ACC112 (cell line): ENCODE measurements at regions not wholly inside any gene's neighbourhood (a gene's known extent, or its start where the extent isn't known, plus 50 kb on each side); places are given as distances from the start of the nearest gene placed in this dataset.

Experiments used
- H2AFZ ChIP-seq: fragments of 200-600 bp; sonication (generic); one replicate; pipeline ENCODE4 v1.6.0; 2017; ENCODE audit warnings: antibody characterized with exemption, low read length; ENCODE audit not compliant: unreplicated experiment
- H3K27ac ChIP-seq: fragments of 200-600 bp; sonication (generic); 2 replicates; pipeline ENCODE4 v1.5.1; 2014; ENCODE audit warnings: low read depth, mild to moderate bottlenecking, antibody characterized with exemption, low read length, moderate library complexity
- H3K27me3 ChIP-seq: fragments of 200-600 bp; sonication (generic); 2 replicates; pipeline ENCODE4 v1.6.1; 2014; ENCODE audit warnings: mild to moderate bottlenecking, antibody characterized with exemption, low read length, moderate library complexity, mixed read lengths; ENCODE audit not compliant: insufficient read depth
- H3K36me3 ChIP-seq: fragments of 200-600 bp; sonication (generic); 2 replicates; pipeline ENCODE4 v1.6.1; 2016; ENCODE audit warnings: mild to moderate bottlenecking, antibody characterized with exemption, low read length, moderate library complexity, mixed read lengths; ENCODE audit not compliant: insufficient read depth
- H3K4me1 ChIP-seq: fragments of 200-600 bp; sonication (generic); one replicate; pipeline ENCODE4 v1.6.1; 2016; ENCODE audit warnings: low read length, mixed read lengths; ENCODE audit not compliant: insufficient read depth, unreplicated experiment, control insufficient read depth
- H3K4me3 ChIP-seq: fragments of 200-600 bp; sonication (generic); 2 replicates; pipeline ENCODE4 v1.5.1; 2014; ENCODE audit warnings: mild to moderate bottlenecking, low read depth, low read length
- H3K79me2 ChIP-seq: fragments of 200-600 bp; sonication (generic); one replicate; pipeline ENCODE4 v1.6.0; 2016; ENCODE audit warnings: low read length; ENCODE audit not compliant: control insufficient read depth, unreplicated experiment, insufficient read depth

DNA sequence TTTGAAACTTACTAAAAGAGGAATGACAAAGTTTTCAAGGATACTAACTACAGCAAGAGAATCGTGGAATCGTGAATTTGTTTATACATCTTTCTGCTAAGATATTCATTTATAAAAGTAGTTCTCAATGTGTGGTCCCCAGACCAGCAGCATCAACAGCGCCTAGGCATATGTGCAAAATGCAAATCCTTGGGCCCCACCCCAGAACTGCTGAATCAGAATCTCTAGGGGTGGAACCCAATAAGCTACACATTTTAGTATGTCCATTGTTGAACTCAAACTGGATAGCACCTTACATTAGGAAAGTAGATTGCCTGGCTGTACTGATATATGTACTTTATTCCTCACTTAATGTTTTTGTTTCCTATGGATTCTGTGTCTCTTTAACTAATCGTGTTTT, 346.0 kb downstream of the MFSD1 start:
- Histone ChIP-seq H3K36me3 (no peaks in the 10 kb centered on the region), H3K4me3 (no peak overlapping the region), H3K27me3 (no peaks in the 10 kb centered on the region), H3K4me1 (peaks cover 4% of the 10 kb centered on the region), H3K79me2 (no peaks in the 10 kb centered on the region), H3K27ac (no peak overlapping the region), H2AFZ (peak overlapping the region; percentile 15)

DNA sequence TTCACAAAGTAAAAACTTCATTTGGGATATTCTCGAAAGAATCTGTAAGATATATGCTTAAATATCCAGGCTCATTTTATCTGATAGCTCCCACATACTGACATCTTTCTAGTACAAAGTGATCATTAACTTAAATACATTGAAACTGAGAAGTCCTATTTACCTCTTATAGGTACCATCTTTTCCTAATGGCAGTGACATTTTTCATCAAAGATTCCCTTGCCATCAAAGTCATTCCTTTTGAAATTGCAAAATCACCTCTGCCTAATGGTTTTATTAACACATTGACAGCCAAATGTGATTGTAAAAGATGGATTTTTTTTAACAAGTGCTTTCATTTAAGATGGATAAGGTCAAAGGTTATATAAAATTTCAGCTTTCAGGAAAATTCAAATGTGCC, 346.6 kb downstream of the MFSD1 start:
- peak overlapping the region; percentile 15 for H2AFZ ChIP-seq

DNA sequence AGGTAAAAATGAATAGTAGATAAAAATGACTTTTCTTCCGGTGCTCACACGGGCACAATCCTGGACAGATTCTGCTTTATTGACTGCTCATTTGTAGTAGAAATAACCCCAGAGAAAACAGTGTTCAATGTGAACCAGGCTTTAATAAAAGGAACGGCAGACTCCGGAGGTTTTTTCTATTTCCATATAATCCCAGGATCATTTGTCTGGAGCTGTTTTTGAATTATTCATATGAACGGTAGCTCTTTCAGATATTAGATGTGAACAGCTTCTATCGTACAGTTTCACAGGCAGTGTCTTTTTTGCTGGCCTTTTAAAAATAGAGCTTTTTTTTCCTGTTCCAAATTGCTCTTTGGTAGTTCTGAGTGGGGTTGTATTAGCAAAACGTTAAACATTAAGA, 347.3 kb downstream of the MFSD1 start:
- Histone ChIP-seq H3K27me3 (no peaks in the 10 kb centered on the region), H3K4me1 (peaks cover 4% of the 10 kb centered on the region), H3K27ac (no peak overlapping the region), H3K4me3 (no peak overlapping the region), H3K36me3 (no peaks in the 10 kb centered on the region), H3K79me2 (no peaks in the 10 kb centered on the region), H2AFZ (no peak overlapping the region)

More for the DNA sequence above, 346.6 kb downstream of the MFSD1 start:
- Histone ChIP-seq H3K27me3 (no peaks in the 10 kb centered on the region), H3K4me3 (no peak overlapping the region), H3K27ac (no peak overlapping the region), H3K4me1 (peaks cover 4% of the 10 kb centered on the region), H3K79me2 (no peaks in the 10 kb centered on the region), H3K36me3 (no peaks in the 10 kb centered on the region)

GRCh38 chr3:159149633-159150032, 347.8 kb downstream of the MFSD1 start:
- Histone ChIP-seq H3K27me3 (no peaks in the 10 kb centered on the region), H3K79me2 (no peaks in the 10 kb centered on the region), H2AFZ (no peak overlapping the region), H3K36me3 (no peaks in the 10 kb centered on the region), H3K4me1 (peaks cover 4% of the 10 kb centered on the region), H3K4me3 (no peak overlapping the region), H3K27ac (no peak overlapping the region)

- Histone ChIP-seq H3K27me3 (no peaks in the 10 kb centered on the region), H3K36me3 (no peaks in the 10 kb centered on the region), H2AFZ (no peak overlapping the region), H3K79me2 (no peaks in the 10 kb centered on the region), H3K27ac (no peak overlapping the region), H3K4me1 (peaks cover 4% of the 10 kb centered on the region), H3K4me3 (no peak overlapping the region)
Measured at GRCh38 chr3:159150180-159150579, 348.3 kb downstream of the MFSD1 start.

DNA sequence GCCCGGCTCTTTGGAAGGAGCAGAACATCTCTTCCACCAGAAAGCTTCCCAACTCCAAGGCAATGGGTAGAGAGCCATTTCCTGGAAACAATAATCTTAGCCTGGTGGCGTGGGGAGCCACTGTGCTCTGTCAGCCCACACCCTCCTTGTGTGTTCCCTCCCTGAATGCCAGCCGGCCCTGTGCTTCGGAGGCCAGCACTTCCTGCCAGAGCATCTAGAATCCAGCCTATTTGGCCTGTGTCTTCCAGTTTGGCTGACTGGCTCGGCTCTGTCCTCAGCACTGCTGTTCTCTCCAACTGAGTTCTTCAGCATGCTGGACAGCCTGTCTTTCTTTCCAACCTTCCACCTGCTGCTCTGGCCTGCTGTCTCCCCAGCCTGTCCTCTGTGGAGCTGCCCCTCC, 349.3 kb downstream of the MFSD1 start:
- Histone ChIP-seq H3K36me3 (no peaks in the 10 kb centered on the region), H3K4me1 (peaks cover 4% of the 10 kb centered on the region), H2AFZ (no peak overlapping the region), H3K27me3 (no peaks in the 10 kb centered on the region), H3K4me3 (no peak overlapping the region), H3K27ac (no peak overlapping the region), H3K79me2 (no peaks in the 10 kb centered on the region)

GRCh38 chr3:159157275-159157674, 355.4 kb downstream of the MFSD1 start:
- no peak overlapping the region for H2AFZ ChIP-seq
- H3K27ac ChIP-seq, result no peak overlapping the region
- no peaks in the 10 kb centered on the region for H3K36me3 ChIP-seq
- peaks cover 7% of the 10 kb centered on the region for H3K4me1 ChIP-seq
- H3K27me3 ChIP-seq, result no peaks in the 10 kb centered on the region
- H3K4me3 ChIP-seq, result no peak overlapping the region
- no peaks in the 10 kb centered on the region for H3K79me2 ChIP-seq

DNA sequence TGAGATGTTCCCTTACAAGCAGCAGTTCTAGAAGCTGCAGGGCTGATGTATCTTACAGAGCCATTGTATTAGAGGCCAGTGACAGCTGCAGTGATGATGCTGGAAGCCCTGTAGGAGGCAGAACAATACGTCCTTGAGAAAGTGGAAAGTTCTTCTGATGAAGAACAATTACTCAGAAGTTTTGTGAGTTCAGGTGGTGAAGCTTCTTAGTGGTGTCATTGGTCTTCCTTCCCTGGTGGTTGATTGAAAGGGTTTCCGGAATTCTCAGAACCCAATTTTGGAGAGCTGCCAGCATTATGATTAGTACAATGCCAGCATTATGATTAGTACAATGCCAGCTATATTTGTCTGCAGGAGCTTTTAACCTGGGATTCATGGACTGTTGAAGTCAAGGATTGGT, 356.4 kb downstream of the MFSD1 start:
- Histone ChIP-seq H3K27me3 (no peaks in the 10 kb centered on the region), H2AFZ (no peak overlapping the region), H3K79me2 (no peaks in the 10 kb centered on the region), H3K4me1 (peaks cover 7% of the 10 kb centered on the region), H3K4me3 (no peak overlapping the region), H3K36me3 (no peaks in the 10 kb centered on the region), H3K27ac (no peak overlapping the region)

DNA sequence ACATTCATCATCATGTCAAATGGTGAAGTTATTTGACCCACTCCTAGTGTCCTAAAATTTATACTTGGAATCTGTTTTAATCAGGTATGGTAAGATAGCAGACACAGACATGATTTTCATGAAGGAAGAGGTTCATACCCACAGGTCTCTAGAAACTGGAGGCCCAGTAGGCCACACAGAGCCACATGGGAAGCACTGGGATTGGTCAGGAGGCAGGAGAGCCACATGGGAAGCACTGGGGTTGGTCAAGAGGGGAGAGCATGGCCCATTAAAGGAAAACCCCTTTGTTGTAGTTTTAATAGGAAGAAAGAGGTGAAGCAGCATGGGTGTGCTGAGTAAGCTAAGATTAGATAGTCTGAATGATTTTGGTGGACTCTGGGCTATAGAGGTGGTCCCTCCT, 356.9 kb downstream of the MFSD1 start:
- Histone ChIP-seq H3K4me1 (peaks cover 9% of the 10 kb centered on the region), H3K27me3 (no peaks in the 10 kb centered on the region), H2AFZ (no peak overlapping the region), H3K27ac (no peak overlapping the region), H3K4me3 (no peak overlapping the region), H3K36me3 (no peaks in the 10 kb centered on the region), H3K79me2 (no peaks in the 10 kb centered on the region)

DNA sequence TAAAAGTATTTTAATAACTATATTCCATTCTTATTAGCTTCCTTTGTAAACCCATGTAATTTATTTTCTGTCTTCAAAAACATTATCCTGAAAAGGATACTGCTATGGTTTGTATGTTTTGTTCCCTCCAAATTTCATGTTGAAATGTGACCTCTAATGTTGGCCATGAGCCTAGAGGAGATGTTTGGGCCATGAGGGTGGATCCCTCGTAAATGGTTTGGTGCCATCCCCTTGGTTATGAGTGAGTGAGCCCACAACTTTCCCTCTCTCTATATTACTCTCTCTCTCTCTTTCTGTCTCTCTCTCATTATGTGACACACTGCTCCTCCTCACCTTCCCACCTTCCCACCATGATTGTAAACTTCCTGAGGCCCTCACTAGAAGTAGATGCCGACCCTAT, 357.7 kb downstream of the MFSD1 start:
- no peak overlapping the region for H2AFZ ChIP-seq
- H3K4me3 ChIP-seq, result no peak overlapping the region
- H3K36me3 ChIP-seq, result no peaks in the 10 kb centered on the region
- H3K79me2 ChIP-seq, result no peaks in the 10 kb centered on the region
- H3K27me3 ChIP-seq, result no peaks in the 10 kb centered on the region
- peaks cover 14% of the 10 kb centered on the region for H3K4me1 ChIP-seq
- no peak overlapping the region for H3K27ac ChIP-seq

DNA sequence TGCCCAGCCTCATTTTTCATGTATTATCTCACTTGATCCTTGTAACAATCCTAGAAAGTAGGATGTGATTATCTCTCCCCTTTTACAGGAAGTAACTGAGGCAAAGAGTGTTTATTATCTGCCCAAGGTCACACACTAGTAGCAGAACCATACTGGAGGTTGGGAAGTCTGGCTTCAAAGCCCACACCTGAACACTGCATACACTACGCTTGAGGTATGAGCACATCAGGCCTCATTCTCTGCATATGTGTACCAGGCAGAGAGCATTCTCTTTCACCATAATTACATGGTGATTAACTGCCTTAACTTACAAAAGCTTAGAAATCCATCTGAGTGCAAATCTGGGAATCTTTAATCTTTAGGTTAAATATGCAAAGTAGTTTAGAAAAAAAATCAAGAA, 361.8 kb downstream of the MFSD1 start:
- no peak overlapping the region for H3K27ac ChIP-seq
- no peak overlapping the region for H3K4me3 ChIP-seq

More for the DNA sequence above, 361.8 kb downstream of the MFSD1 start:
- Histone ChIP-seq H3K79me2 (no peaks in the 10 kb centered on the region), H3K4me1 (peaks cover 7% of the 10 kb centered on the region), H2AFZ (no peak overlapping the region), H3K27me3 (no peaks in the 10 kb centered on the region), H3K36me3 (no peaks in the 10 kb centered on the region)
